Thyroid gland (tissue), 4 donors: ENCODE measurements at regions not wholly inside any gene's neighbourhood (a gene's known extent, or its start where the extent isn't known, plus 50 kb on each side); places are given as distances from the start of the nearest gene placed in this dataset.

Source experiments
- POLR2A ChIP-seq, 2 donors: fragments of 450-650 bp; IDR thresholded peaks; one replicate each; pipeline ENCODE4 v1.6.1; 2017; ENCODE audit warnings: antibody characterized with exemption in 2 of 2, mild to moderate bottlenecking in 2 of 2, moderate library complexity in 1 of 2
- TF ChIP-seq, protein P1 (sequence below), 6 experiments: fragments of 200-600 bp in 3 of 6; fragments of 450-650 bp in 3 of 6; sonication (generic) in 3 of 6; IDR thresholded peaks; one replicate each; pipeline ENCODE4 v1.5.1; 2016 to 2019; ENCODE audit warnings: antibody characterized with exemption in 6 of 6, mild to moderate bottlenecking in 2 of 6, inconsistent platforms in 1 of 6, moderate library complexity in 1 of 6

DNA sequence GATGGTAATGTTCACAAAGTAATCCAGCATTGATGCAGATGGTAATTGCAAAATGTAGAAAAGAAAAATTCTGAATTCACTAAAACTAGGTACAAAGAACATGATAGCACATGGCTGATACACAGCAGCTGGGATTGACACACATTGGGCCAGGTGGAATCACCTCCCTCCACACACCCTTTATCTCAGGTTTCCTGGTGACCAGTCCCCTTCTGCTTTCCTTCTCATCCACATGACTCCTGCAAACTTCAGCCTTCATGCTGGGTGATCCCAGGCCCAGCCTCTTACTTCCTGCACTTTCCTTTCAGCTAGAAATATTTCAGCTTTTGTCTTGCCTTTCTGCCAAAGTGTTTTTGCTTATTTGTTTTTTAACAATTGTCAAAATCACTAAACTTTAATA is 246.9 kb downstream of the LNPK start:
- TF ChIP-seq, protein P1, sequence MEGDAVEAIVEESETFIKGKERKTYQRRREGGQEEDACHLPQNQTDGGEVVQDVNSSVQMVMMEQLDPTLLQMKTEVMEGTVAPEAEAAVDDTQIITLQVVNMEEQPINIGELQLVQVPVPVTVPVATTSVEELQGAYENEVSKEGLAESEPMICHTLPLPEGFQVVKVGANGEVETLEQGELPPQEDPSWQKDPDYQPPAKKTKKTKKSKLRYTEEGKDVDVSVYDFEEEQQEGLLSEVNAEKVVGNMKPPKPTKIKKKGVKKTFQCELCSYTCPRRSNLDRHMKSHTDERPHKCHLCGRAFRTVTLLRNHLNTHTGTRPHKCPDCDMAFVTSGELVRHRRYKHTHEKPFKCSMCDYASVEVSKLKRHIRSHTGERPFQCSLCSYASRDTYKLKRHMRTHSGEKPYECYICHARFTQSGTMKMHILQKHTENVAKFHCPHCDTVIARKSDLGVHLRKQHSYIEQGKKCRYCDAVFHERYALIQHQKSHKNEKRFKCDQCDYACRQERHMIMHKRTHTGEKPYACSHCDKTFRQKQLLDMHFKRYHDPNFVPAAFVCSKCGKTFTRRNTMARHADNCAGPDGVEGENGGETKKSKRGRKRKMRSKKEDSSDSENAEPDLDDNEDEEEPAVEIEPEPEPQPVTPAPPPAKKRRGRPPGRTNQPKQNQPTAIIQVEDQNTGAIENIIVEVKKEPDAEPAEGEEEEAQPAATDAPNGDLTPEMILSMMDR (IDR thresholded peaks at IDR 0.05) = no peak
- no peak for TF ChIP-seq POLR2A (IDR thresholded peaks at IDR 0.05)
